HG03575 (cell line): ENCODE measurements at regions not wholly inside any gene's neighbourhood (a gene's known extent, or its start where the extent isn't known, plus 50 kb on each side); places are given as distances from the start of the nearest gene placed in this dataset.

Source experiments
- ATAC-seq: cut with Tn5 transposase; IDR thresholded peaks from one replicate; pipeline ENCODE4 v1.9.1; 2021; ENCODE audit not compliant: unreplicated experiment, insufficient number of reproducible peaks, low FRiP score; ENCODE audit errors: extremely low read depth

GRCh38 chr18:55778788-55779690, 191.0 kb upstream of the TCF4 start:
- no peak for ATAC-seq

- no peak for ATAC-seq
Measured at GRCh38 chr18:55777666-55778304, 189.8 kb upstream of the TCF4 start.

DNA sequence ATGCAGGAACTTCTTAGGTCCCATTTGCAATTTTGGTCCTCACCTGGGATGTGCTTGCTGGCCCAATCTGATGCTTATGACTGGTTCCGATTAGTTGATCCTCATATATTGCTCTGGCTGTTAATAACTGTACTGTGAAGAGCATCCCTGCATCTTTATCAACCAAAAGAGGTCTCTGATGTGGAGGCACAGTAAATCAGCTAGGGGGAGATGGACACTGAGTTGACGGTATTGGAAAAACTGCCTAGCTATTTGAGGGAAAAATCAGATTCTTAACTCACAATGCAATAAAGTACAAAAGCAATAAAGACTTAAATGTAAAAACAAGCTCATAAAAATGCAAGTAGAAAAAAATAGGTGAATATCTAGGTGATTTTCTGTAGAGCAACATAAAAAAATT, 188.0 kb upstream of the TCF4 start:
- ATAC-seq: no peak

DNA sequence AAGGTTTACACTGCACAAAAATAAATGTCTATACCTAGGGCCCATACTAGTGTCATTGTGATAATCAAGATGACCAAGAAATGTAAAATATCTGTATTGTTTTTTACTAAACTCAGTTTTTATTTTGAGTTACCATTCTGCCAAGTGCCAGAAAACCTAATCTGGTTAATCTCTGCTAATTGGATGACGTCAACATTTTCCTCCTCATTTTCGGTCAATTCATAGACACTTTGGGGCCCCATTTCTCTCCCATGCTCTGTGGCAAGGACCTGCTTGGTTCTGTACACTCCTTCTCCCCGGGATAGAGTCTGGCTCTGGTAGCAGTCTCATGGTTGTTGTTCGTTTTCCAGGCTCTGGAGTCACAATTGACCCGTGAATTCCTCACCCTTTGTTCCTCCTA, 186.5 kb upstream of the TCF4 start:
- ATAC-seq: no peak

GRCh38 chr18:55768255-55768654, 180.3 kb upstream of the TCF4 start:
- no peak for ATAC-seq

GRCh38 chr18:55764386-55764785, 176.4 kb upstream of the TCF4 start:
- ATAC-seq: no peak

DNA sequence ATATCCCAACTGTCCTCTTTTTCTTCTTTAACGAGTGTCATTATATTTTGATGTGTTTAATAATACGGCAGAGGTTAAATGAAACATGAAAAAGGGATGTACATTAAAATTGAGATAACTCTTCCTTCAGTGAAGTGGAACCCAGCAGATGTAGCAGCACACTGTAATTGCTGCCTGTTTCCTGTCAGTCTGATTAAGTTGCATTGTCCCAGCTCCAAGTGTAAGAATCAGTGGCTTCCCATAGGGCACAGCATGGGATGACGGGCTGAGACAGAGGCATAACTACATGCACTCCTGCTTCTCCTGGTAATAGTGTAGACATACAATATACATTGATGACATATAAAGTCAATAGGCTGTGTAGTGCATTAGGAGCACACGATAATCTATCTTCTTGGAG, 175.8 kb upstream of the TCF4 start:
- ATAC-seq: no peak

GRCh38 chr18:55763298-55763697, 175.3 kb upstream of the TCF4 start:
- ATAC-seq: no peak

DNA sequence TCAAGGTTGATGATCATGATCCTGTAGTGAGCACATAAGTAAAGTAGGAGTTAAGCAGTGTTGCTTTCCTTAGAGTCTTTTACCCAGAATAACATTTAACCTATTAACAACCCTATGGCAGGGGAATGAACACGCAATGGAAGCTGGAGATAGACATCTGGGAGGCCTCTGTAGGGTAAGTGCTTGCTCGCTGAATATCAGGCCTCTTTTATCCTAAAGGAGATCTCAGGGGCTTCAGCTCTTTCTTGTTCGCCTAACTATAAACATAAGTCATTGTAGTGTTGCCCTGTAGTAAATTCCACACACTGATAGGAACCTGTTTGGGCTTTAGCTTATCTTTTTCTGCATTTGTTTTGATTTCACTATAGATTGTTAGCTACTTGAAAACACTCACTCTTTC, 174.4 kb upstream of the TCF4 start:
- no peak for ATAC-seq

- ATAC-seq: no peak
Measured at GRCh38 chr18:55753643-55754263, 165.8 kb upstream of the TCF4 start.

DNA sequence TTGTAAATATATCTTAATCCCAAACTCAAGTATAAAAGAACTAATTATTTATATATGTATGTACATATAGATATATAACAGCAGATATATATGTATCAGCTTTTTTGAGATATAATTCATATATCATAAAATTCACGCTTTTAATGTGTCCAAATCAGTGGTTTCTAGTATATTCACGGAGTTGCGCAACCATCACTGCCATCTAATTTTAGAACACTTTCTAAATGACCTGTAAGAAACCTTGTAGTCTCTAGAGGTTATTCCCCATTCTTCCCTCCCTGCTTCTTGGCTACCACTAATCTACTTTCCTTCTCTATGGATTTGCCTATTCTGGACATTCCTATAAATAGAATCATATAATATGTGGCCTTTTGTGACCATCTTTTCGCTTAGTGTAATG, 163.5 kb upstream of the TCF4 start:
- ATAC-seq: no peak

- ATAC-seq: no peak
Measured at GRCh38 chr18:55748227-55748738, 160.3 kb upstream of the TCF4 start.

DNA sequence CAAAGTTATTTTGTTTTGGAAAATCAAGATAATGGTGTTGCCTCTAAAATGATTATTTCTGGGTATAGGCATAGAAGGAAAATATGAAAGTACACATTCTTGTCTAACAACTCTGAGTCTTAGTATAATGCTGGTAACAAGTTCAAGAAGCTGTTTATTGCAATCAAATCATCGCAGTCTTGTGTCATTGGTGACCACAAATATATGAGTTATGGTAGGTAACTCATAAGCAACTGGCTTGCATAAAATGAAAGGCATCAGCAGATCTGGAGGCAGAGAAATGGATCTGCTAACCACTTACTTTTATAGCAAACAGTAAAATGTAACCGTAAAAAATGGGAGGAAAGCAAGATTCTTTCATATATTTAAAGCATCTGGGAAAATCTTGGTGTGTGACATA, 156.2 kb upstream of the TCF4 start:
- no peak for ATAC-seq

- ATAC-seq: no peak
Measured at GRCh38 chr18:55743736-55744135, 155.7 kb upstream of the TCF4 start.

DNA sequence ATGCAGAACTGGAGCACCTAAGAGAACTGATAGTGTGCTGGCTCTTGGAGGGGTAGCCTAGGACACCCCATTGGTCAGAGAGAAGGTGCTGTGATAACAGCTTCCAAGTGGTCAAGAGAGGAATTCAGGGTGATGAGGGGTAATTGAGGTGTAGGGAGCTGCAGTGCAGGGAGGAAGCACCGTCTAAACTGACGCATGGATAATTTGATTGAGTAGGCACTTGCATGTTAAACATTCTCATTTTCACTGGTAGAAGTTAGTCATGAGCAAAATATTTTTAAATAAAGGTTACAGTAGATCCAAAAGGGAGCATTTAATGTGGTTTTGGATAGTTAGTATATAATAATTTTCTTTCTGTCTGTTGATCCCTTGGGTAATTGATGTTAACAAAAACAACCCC, 155.1 kb upstream of the TCF4 start:
- ATAC-seq: no peak

GRCh38 chr18:55739488-55739887, 151.5 kb upstream of the TCF4 start:
- no peak for ATAC-seq

GRCh38 chr18:55738483-55739114, 150.6 kb upstream of the TCF4 start:
- ATAC-seq: no peak

- ATAC-seq: no peak
Measured at GRCh38 chr18:55737781-55738468, 149.9 kb upstream of the TCF4 start.

- ATAC-seq: no peak
Measured at GRCh38 chr18:55737266-55737665, 149.3 kb upstream of the TCF4 start.
